Erythroblast (primary cell): ENCODE measurements at regions not wholly inside any gene's neighbourhood (a gene's known extent, or its start where the extent isn't known, plus 50 kb on each side); places are given as distances from the start of the nearest gene placed in this dataset.

Source experiments
- GATA1 ChIP-seq: IDR thresholded peaks from 2 replicates; pipeline ENCODE4 v1.6.1; 2011; ENCODE audit warnings: low read depth, mild to moderate bottlenecking, control low read depth, low read length, moderate library complexity
- POLR2A ChIP-seq: IDR thresholded peaks from 2 replicates; pipeline ENCODE4 v1.6.1; 2011; ENCODE audit warnings: mild to moderate bottlenecking, low read length

DNA sequence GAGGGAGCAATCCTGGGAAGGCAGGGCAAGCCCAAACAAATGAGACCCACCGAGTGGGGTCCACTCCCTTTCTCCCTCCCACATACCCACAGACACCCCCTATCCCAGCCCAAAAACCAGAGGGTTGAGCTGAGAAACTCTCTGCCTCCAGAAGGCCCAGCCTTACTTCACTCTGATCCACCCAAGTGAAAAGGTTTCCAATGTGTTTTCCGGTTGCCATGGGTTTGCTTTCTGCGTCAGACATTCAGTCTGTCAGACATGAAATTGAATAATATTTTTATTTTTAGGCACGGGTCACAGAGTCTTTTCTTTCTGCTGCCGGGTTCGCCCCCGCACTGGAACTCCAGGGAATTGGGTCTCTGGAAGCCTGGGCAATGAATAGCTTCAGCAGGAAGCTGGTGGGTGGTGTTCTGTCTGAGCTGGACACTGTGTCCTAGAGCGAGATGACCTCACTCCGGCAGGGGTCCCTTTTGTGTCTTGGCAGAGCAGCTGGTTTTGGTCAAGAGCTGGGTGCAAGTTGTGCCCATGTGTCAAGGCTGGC is 69.8 kb upstream of the CLMN start:
- TF ChIP-seq POLR2A (no peak), GATA1 (no peak)
